ENCODE measurements at regions not wholly inside any gene's neighbourhood (a gene's known extent, or its start where the extent isn't known, plus 50 kb on each side); places are given as distances from the start of the nearest gene placed in this dataset.

GRCh38 chr1:11590395-11590794 lies 63.8 kb downstream of the FBXO2 start:
- Histone ChIP-seq H2AFZ (no peak overlapping the region), H4K20me1 (ENCODE audit: insufficient read depth) (no peaks in the 10 kb centered on the region), H3K27me3 (replicated peaks; ENCODE audit: insufficient read depth) (peaks cover 11% of the 10 kb centered on the region), H3K9me3 (ENCODE audit: low read depth) (no peaks in the 10 kb centered on the region), H3K79me2 (ENCODE audit: insufficient read depth) (no peaks in the 10 kb centered on the region), H3K4me1 (ENCODE audit: insufficient read depth) (no peaks in the 10 kb centered on the region), H3K36me3 (ENCODE audit: low read depth) (no peaks in the 10 kb centered on the region), H3K27ac (no peak overlapping the region), H3F3A (ENCODE audit: insufficient read depth) (no peaks in the 10 kb centered on the region), H3K9me2 (ENCODE audit: insufficient read depth) (no peaks in the 10 kb centered on the region), H3K4me2 (ENCODE audit: unreplicated experiment) (no peak overlapping the region), H3K9ac (no peak overlapping the region), H3K4me3 (no peak overlapping the region)
- 22 to 35% methylated on average over 3 of the region's 3 CpGs for WGBS, 2 experiments (ENCODE audit: low coverage in 1 of 2, low lambda C conversion rate in 2 of 2, missing lambda C conversion rate in 2 of 2)
- TF ChIP-seq EZH2 (IDR thresholded peaks at IDR 0.05; ENCODE audit: insufficient read depth, poor library complexity, severe bottlenecking) (no peak), EZH2phosphoT487 (IDR thresholded peaks at IDR 0.05; ENCODE audit: insufficient read depth, low read depth) (no peak)
- DNase-seq: no peak
- in situ Hi-C loops (cut with MboI): no loop called here
